ENCODE measurements at regions not wholly inside any gene's neighbourhood (a gene's known extent, or its start where the extent isn't known, plus 50 kb on each side); places are given as distances from the start of the nearest gene placed in this dataset.

DNA sequence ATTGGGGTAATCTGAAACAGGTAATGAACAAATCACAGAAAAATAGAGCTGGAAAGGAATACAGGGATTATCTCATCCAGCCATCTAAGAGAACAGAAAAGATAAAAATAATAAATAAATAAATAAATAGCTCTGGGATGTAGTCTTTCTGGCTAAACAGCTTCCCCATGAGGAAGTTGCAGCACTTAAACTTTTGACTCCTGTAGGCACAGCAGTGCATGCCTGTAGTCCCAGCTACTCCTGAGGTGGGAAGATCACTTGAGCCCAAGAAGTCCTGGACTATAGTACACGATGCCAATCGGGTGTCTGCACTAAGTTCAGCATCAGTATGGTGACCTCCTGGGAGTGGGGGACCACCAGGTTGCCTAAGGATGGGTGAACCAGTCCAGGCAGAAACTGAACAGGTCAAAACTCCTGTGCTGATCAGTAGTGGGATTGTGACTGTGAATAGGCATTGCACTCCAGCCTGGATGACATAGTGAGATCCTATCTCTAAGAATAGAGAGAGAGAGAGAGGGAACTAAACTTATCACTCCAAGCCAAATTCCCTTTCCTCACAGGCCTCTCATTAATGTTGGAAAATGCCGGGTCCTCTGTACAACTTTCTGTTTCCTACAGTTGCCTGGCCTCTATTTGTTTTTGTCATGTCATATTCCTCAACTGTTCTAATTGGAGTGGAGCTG, 61.7 kb upstream of the CDK13 start:
- Mint-ChIP-seq H3K4me1 (no peaks in the 10 kb centered on the region), H3K36me3 (no peaks in the 10 kb centered on the region), H3K27me3 (ENCODE audit: low read depth in 3 of 3) (peaks cover 0 to 6% (median 2%) of the 10 kb centered on the region in 3 donors), H3K27ac (no peak overlapping the region), H3K4me3 (no peak overlapping the region), H3K9me3 (peaks cover 0 to 3% (median 0%) of the 10 kb centered on the region in 6 donors)
- DNase-seq, result no peak

DNA sequence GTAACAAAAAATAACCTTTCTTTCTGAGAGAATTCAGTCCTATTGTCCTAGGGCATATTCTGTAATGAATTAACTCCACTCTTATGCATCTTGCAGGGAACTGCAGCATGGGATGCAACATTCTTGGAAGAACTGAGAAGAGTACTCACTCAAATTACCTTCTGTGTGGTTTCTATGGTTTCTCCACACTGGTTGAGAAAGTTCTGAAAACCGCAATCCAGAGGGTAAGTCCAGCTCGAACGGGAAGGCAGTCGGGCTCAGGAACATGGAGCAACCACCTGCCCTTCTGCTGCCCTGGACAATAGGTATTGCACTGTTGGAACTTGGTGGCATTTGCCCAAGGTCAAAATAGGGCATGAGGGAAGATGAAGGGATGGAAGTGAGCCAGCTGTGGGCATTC, 59.6 kb upstream of the CDK13 start:
- DNase-seq, result no peak
- Mint-ChIP-seq H3K27ac (no peak overlapping the region), H3K9me3 (no peaks in the 10 kb centered on the region), H3K36me3 (no peaks in the 10 kb centered on the region), H3K4me3 (no peak overlapping the region), H3K27me3 (ENCODE audit: low read depth in 3 of 3) (peaks cover 2 to 6% (median 2%) of the 10 kb centered on the region in 3 donors), H3K4me1 (no peaks in the 10 kb centered on the region)

DNA sequence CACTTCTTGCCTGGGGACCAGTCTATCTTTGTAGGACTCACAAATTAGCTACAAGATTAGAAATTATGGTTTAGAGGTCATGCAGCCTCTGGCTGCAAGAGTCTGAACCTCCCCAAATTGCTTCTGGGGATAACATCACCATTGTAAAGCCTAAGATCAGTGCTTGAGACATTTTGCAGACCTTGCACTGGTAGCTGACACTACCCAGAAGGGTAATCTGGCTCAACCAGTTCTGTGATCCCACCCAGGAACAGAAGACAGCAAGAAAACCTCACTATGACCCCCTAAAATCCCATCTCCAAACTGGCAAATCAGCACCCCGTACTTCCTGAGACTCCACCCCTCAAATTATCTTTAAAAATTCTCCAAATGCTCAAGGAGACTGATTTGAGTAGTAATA, 58.2 kb upstream of the CDK13 start:
- no peak overlapping the region for H3K4me3 Mint-ChIP-seq
- DNase-seq, result no peak
- H3K4me1 Mint-ChIP-seq, result no peaks in the 10 kb centered on the region
- no peaks in the 10 kb centered on the region for H3K9me3 Mint-ChIP-seq
- H3K36me3 Mint-ChIP-seq, result no peaks in the 10 kb centered on the region
- H3K27ac Mint-ChIP-seq, result no peak overlapping the region
- peaks cover 2 to 7% (median 2%) of the 10 kb centered on the region in 3 donors for H3K27me3 Mint-ChIP-seq (ENCODE audit: low read depth in 3 of 3)

DNA sequence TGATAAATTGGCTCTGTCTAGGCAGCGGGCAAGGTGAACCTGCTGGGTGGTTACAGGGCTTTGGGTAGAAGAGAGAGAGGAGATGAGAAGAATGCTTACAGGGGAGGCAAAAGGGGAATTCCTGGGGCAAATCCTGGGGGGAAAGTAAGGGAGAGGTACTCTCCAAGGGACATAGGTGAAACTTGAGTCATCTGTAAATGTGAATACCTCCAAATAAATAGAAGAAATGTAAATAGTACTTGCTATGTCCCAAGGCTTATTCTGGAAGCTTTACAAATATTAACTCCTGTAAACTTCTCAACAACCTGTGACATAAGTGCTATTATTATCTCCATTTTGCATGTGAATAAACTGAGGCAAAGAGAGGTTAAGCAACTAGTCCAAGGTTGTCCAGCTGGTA, 57.7 kb upstream of the CDK13 start:
- Mint-ChIP-seq H3K4me3 (no peak overlapping the region), H3K4me1 (no peaks in the 10 kb centered on the region), H3K27me3 (ENCODE audit: low read depth in 3 of 3) (peaks cover 2 to 7% (median 2%) of the 10 kb centered on the region in 3 donors), H3K9me3 (no peaks in the 10 kb centered on the region), H3K27ac (no peak overlapping the region), H3K36me3 (no peaks in the 10 kb centered on the region)
- DNase-seq, result no peak

DNA sequence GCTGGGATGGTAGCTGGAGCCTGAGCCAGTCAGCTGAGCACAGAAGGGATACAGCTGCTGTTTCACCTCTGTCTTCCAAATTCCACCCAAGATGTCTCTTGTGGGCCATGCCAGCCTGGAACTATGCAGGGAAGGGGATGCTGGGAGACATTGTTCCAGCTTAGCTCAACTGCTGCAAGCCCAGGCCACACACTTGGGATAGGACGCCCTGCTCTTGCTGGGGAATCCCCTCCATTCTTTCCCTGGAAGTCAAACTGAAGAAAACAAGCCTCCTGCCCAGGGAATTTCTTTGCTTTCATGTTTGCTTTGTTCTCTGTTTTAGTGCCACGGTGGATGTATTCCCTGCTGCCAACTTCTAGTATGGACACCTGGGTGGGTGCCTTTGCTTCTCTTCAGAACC, 55.2 kb upstream of the CDK13 start:
- H3K27ac Mint-ChIP-seq, result no peak overlapping the region
- no peaks in the 10 kb centered on the region for H3K36me3 Mint-ChIP-seq
- no peak overlapping the region for H3K4me3 Mint-ChIP-seq
- H3K27me3 Mint-ChIP-seq (ENCODE audit: low read depth in 3 of 3), result peaks cover 2 to 7% (median 2%) of the 10 kb centered on the region in 3 donors
- H3K9me3 Mint-ChIP-seq, result no peaks in the 10 kb centered on the region
- no peak for DNase-seq
- H3K4me1 Mint-ChIP-seq, result no peaks in the 10 kb centered on the region

DNA sequence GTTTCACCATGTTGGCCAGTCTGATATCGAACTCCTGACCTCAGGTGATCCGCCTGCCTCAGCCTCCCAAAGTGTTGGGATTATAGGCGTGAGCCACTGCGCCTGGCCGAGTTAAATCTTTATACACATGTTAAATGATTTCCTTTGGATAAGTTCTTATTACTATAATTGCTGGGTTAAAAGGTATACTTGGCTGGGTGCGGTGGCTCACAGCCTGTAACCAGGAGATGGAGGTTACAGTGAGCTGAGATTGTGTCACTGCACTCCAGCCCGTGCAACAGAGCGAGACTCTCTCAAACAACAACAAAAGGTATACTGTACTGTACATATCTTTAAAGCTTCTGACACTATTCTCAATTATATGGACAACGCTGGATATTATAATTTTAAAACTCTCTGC, 53.2 kb upstream of the CDK13 start:
- no peaks in the 10 kb centered on the region for H3K9me3 Mint-ChIP-seq
- no peaks in the 10 kb centered on the region for H3K4me1 Mint-ChIP-seq
- peaks cover 0 to 5% (median 2%) of the 10 kb centered on the region in 3 donors for H3K27me3 Mint-ChIP-seq (ENCODE audit: low read depth in 3 of 3)
- no peak overlapping the region for H3K4me3 Mint-ChIP-seq
- DNase-seq, result no peak
- no peaks in the 10 kb centered on the region for H3K36me3 Mint-ChIP-seq
- no peak overlapping the region for H3K27ac Mint-ChIP-seq

DNA sequence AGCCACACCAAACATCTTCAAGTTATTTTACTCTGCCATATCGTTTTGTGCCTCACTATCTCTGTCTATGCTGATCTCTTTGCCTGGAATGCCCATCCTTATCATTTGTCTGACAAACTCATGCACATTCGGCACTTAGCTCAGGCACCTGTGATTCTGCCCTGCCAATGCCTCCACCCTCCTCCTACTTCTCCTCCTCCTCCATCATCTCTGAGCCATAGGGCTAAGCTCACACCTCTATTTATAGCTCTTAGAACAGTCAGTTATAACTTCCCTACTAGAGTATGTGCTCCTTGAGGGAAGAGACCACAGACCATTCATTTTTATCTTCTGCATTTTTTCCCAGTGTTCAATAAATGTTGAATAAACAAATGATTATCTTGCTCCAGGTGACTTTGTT, 51.2 kb upstream of the CDK13 start:
- peaks cover 0 to 2% (median 2%) of the 10 kb centered on the region in 3 donors for H3K27me3 Mint-ChIP-seq (ENCODE audit: low read depth in 3 of 3)
- no peak for DNase-seq
- H3K4me1 Mint-ChIP-seq, result no peaks in the 10 kb centered on the region
- no peaks in the 10 kb centered on the region for H3K9me3 Mint-ChIP-seq
- H3K4me3 Mint-ChIP-seq, result no peak overlapping the region
- no peak overlapping the region for H3K27ac Mint-ChIP-seq
- H3K36me3 Mint-ChIP-seq, result no peaks in the 10 kb centered on the region
